ENCODE measurements at regions not wholly inside any gene's neighbourhood (a gene's known extent, or its start where the extent isn't known, plus 50 kb on each side); places are given as distances from the start of the nearest gene placed in this dataset.

GRCh38 chr10:28930514-28931495, 253.5 kb downstream of the BAMBI start:
- no peak for DNase-seq

- no peak for DNase-seq
Observed at GRCh38 chr10:28935061-28935460, 257.7 kb downstream of the BAMBI start.

GRCh38 chr10:28937959-28938358, 260.6 kb downstream of the BAMBI start:
- DNase-seq, result no peak

- DNase-seq, result no peak
Observed at GRCh38 chr10:28938745-28939144, 261.4 kb downstream of the BAMBI start.

- DNase-seq, result no peak
Observed at GRCh38 chr10:28939281-28940157, 262.2 kb downstream of the BAMBI start.

GRCh38 chr10:28940158-28940888, 263.0 kb downstream of the BAMBI start:
- DNase-seq, result no peak

- DNase-seq, result no peak
Observed at GRCh38 chr10:28942012-28942411, 264.7 kb downstream of the BAMBI start.

GRCh38 chr10:28945959-28946358, 268.6 kb downstream of the BAMBI start:
- no peak for DNase-seq

GRCh38 chr10:28946479-28946878, 269.2 kb downstream of the BAMBI start:
- DNase-seq, result no peak

- DNase-seq, result no peak
Observed at GRCh38 chr10:28947171-28947570, 269.9 kb downstream of the BAMBI start.

GRCh38 chr10:28948046-28948445, 270.7 kb downstream of the BAMBI start:
- no peak for DNase-seq

- DNase-seq, result no peak
Observed at GRCh38 chr10:28949005-28950004, 272.0 kb downstream of the BAMBI start.

- no peak for DNase-seq
Observed at GRCh38 chr10:28951484-28951883, 274.2 kb downstream of the BAMBI start.

- DNase-seq, result no peak
Observed at GRCh38 chr10:28952523-28952922, 275.2 kb downstream of the BAMBI start.

GRCh38 chr10:28954211-28954610, 276.9 kb downstream of the BAMBI start:
- no peak for DNase-seq

GRCh38 chr10:28958468-28958867, 281.1 kb downstream of the BAMBI start:
- DNase-seq, result no peak

- no peak for DNase-seq
Observed at GRCh38 chr10:28959850-28960501, 282.7 kb downstream of the BAMBI start.

GRCh38 chr10:28962768-28963167, 285.4 kb downstream of the BAMBI start:
- DNase-seq, result no peak

- DNase-seq, result no peak
Observed at GRCh38 chr10:28963539-28964221, 286.4 kb downstream of the BAMBI start.

- DNase-seq, result no peak
Observed at GRCh38 chr10:28965937-28966336, 288.6 kb downstream of the BAMBI start.
